Lower leg skin (tissue), 3 donors: ENCODE measurements at regions not wholly inside any gene's neighbourhood (a gene's known extent, or its start where the extent isn't known, plus 50 kb on each side); places are given as distances from the start of the nearest gene placed in this dataset.

ENCODE experiments used
- CTCF ChIP-seq, 3 donors: fragments of 450-650 bp; IDR thresholded peaks; one replicate each; pipeline ENCODE4 v1.5.1; 2016; ENCODE audit warnings: antibody characterized with exemption in 3 of 3, mild to moderate bottlenecking in 3 of 3, moderate library complexity in 2 of 3
- POLR2A ChIP-seq, 2 donors: fragments of 450-650 bp; IDR thresholded peaks; one replicate each; pipeline ENCODE4 v1.6.1; 2016 to 2017; ENCODE audit warnings: antibody characterized with exemption in 2 of 2, mild to moderate bottlenecking in 1 of 2, moderate library complexity in 1 of 2

- TF ChIP-seq CTCF (IDR thresholded peaks at IDR 0.05) (no peak), POLR2A (IDR thresholded peaks at IDR 0.05) (no peak)
These were observed 204.9 kb upstream of the SAMSN1 start for GRCh38 chr21:14751011-14751410.
